Spleen (tissue), 7 donors: ENCODE measurements at regions not wholly inside any gene's neighbourhood (a gene's known extent, or its start where the extent isn't known, plus 50 kb on each side); places are given as distances from the start of the nearest gene placed in this dataset.

ENCODE experiments used
- CTCF ChIP-seq, 11 experiments: fragments of 200-600 bp in 7 of 11; fragments of 450-650 bp in 4 of 11; sonication (generic) in 4 of 11; IDR thresholded peaks in 8 of 11; conservative IDR thresholded peaks in 3 of 11; 1 replicate in 7 of 11; 2 replicates in 4 of 11; pipeline versions ENCODE4 v1.4.0 to v1.8.0; 2016 to 2021; ENCODE audit warnings: antibody characterized with exemption in 11 of 11, inconsistent platforms in 4 of 11, mild to moderate bottlenecking in 1 of 11
- POLR2A ChIP-seq, 3 donors: fragments of 450-650 bp; IDR thresholded peaks; one replicate each; pipeline ENCODE4 v1.5.1; 2017; ENCODE audit warnings: antibody characterized with exemption in 3 of 3, mild to moderate bottlenecking in 1 of 3
- donor health status: DM: no; HTN: no; CAD: no; lungs with moderate emphysema.
- donor health status: DM: no; HTN: no; CAD: no.
- donor health status: DM: no; HTN: no; CAD: no.

GRCh38 chr16:63050391-63050790 is 1014.2 kb upstream of the CDH8 start:
- TF ChIP-seq CTCF (IDR thresholded peaks at IDR 0.05 in 8 of 11, conservative IDR thresholded peaks at IDR 0.05 in 3 of 11) (no peak), POLR2A (IDR thresholded peaks at IDR 0.05) (no peak)
